Kidney epithelial cell (primary cell): ENCODE measurements at regions not wholly inside any gene's neighbourhood (a gene's known extent, or its start where the extent isn't known, plus 50 kb on each side); places are given as distances from the start of the nearest gene placed in this dataset.
"Not testable (repeated sequence)": the region's sequence is repeated elsewhere in the genome, so short reads cannot be mapped to it uniquely, and the experiment has no call there.

Experiments
- DNase-seq: peaks from one replicate; pipeline ENCODE4 v3.0.0-alpha.2; 2010; ENCODE audit warnings: low read depth
- H3K27me3 ChIP-seq: 2 replicates; pipeline ENCODE4 v1.6.0; 2011; ENCODE audit warnings: low read length; ENCODE audit not compliant: control insufficient read depth, insufficient read depth
- H3K36me3 ChIP-seq: 2 replicates; pipeline ENCODE4 v1.5.1; 2011; ENCODE audit warnings: low read length; ENCODE audit not compliant: control insufficient read depth, insufficient read depth
- H3K4me3 ChIP-seq: 2 replicates; pipeline ENCODE4 v1.5.1; 2011; ENCODE audit warnings: low read depth, mild to moderate bottlenecking, control low read depth, low read length
- CTCF ChIP-seq: IDR thresholded peaks from 2 replicates; pipeline ENCODE4 v1.5.1; 2011; ENCODE audit warnings: mild to moderate bottlenecking, moderate library complexity, low read length, control low read depth, inconsistent platforms; ENCODE audit not compliant: insufficient read depth, poor library complexity, severe bottlenecking

GRCh38 chr7:36062154-36062815 is 90.8 kb upstream of the EEPD1 start:
- no peaks in the 10 kb centered on the region for H3K36me3 ChIP-seq
- TF ChIP-seq CTCF, result no peak
- DNase-seq, result no peak
- H3K4me3 ChIP-seq, result no peak overlapping the region
- no peaks in the 10 kb centered on the region for H3K27me3 ChIP-seq

- no peak for DNase-seq
- no peaks in the 10 kb centered on the region for H3K36me3 ChIP-seq
- no peak overlapping the region for H3K4me3 ChIP-seq
- no peak for TF ChIP-seq CTCF
- H3K27me3 ChIP-seq, result no peaks in the 10 kb centered on the region
Measured at GRCh38 chr7:36064676-36065075, 88.4 kb upstream of the EEPD1 start.

GRCh38 chr7:36065563-36066342 is 87.3 kb upstream of the EEPD1 start:
- H3K36me3 ChIP-seq, H3K4me3 ChIP-seq, DNase-seq, H3K27me3 ChIP-seq: not testable (repeated sequence)

- Histone ChIP-seq H3K27me3 (no peaks in the 10 kb centered on the region), H3K4me3 (no peak overlapping the region), H3K36me3 (no peaks in the 10 kb centered on the region)
- DNase-seq, result no peak
- no peak for TF ChIP-seq CTCF
Measured at GRCh38 chr7:36066343-36066664, 86.8 kb upstream of the EEPD1 start.

- DNase-seq, result no peak
- no peak overlapping the region for H3K4me3 ChIP-seq
- H3K36me3 ChIP-seq, result no peaks in the 10 kb centered on the region
- H3K27me3 ChIP-seq, result peaks cover 2% of the 10 kb centered on the region
- no peak for TF ChIP-seq CTCF
Measured at GRCh38 chr7:36070230-36070629, 82.8 kb upstream of the EEPD1 start.

- no peak for DNase-seq
- peaks cover 2% of the 10 kb centered on the region for H3K27me3 ChIP-seq
- H3K36me3 ChIP-seq, result no peaks in the 10 kb centered on the region
- no peak for TF ChIP-seq CTCF
- H3K4me3 ChIP-seq, result no peak overlapping the region
Measured at GRCh38 chr7:36071605-36072004, 81.4 kb upstream of the EEPD1 start.
